T-helper 2 cell treated with Interferon-gamma antibody and Interleukin-4, amounts not matched to agents 5 μg/mL and 100 μg/mL, for 36 hours (primary cell): ENCODE measurements at regions not wholly inside any gene's neighbourhood (a gene's known extent, or its start where the extent isn't known, plus 50 kb on each side); places are given as distances from the start of the nearest gene placed in this dataset.
"Not testable (repeated sequence)": the region's sequence is repeated elsewhere in the genome, so short reads cannot be mapped to it uniquely, and the experiment has no call there.

Source experiments
- DNase-seq: peaks from one replicate; pipeline ENCODE4 v3.0.0; 2021; ENCODE audit warnings: low spot score
- H3K27ac Mint-ChIP-seq: one replicate; pipeline ENCODE4 v1.8.0; 2021; ENCODE audit warnings: mild to moderate bottlenecking, mixed read lengths
- H3K27me3 Mint-ChIP-seq: one replicate; pipeline ENCODE4 v1.8.0; 2021; ENCODE audit warnings: low read depth, mixed read lengths
- H3K36me3 Mint-ChIP-seq: one replicate; pipeline ENCODE4 v1.8.0; 2021; ENCODE audit warnings: low read depth, mixed read lengths
- H3K4me1 Mint-ChIP-seq: one replicate; pipeline ENCODE4 v1.8.0; 2021; ENCODE audit warnings: low read depth, mixed read lengths
- H3K4me3 Mint-ChIP-seq: one replicate; pipeline ENCODE4 v1.8.0; 2022; ENCODE audit warnings: mild to moderate bottlenecking, moderate library complexity, mixed read lengths
- H3K9me3 Mint-ChIP-seq: one replicate; pipeline ENCODE4 v1.8.0; 2021; ENCODE audit warnings: mixed read lengths

GRCh38 chr6:141211845-141212244 lies 920.9 kb upstream of the GJE1 start:
- H3K27me3 Mint-ChIP-seq, result no peaks in the 10 kb centered on the region
- no peaks in the 10 kb centered on the region for H3K36me3 Mint-ChIP-seq
- no peak overlapping the region for H3K27ac Mint-ChIP-seq
- H3K4me1 Mint-ChIP-seq, result no peaks in the 10 kb centered on the region
- no peak for DNase-seq
- H3K4me3 Mint-ChIP-seq, result no peak overlapping the region
- H3K9me3 Mint-ChIP-seq, result no peaks in the 10 kb centered on the region

DNA sequence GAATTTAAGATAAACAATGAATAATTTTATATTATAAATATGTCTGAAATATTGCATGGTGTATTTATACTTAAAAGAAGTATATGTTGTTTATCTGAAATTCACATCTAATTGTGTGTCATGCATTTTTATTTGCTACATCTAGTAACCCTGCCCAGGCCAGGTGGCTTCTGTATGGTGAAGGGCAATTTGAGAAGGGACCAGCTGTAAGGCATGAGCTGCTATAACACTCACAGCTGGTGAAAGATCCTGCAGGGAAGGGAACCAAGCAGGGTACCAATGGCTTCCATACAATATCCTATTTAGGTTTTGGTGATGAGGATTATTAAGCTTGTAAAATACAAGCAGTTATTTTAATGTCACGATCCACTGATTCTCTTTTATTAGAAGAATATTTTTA lies 921.8 kb upstream of the GJE1 start:
- Mint-ChIP-seq H3K27me3 (no peaks in the 10 kb centered on the region), H3K4me1 (no peaks in the 10 kb centered on the region), H3K27ac (no peak overlapping the region), H3K9me3 (no peaks in the 10 kb centered on the region), H3K36me3 (no peaks in the 10 kb centered on the region), H3K4me3 (no peak overlapping the region)
- no peak for DNase-seq

GRCh38 chr6:141209890-141210289 lies 922.8 kb upstream of the GJE1 start:
- Mint-ChIP-seq H3K27me3 (no peaks in the 10 kb centered on the region), H3K4me3 (no peak overlapping the region), H3K36me3 (no peaks in the 10 kb centered on the region), H3K27ac (no peak overlapping the region), H3K4me1 (no peaks in the 10 kb centered on the region), H3K9me3 (no peaks in the 10 kb centered on the region)
- no peak for DNase-seq

GRCh38 chr6:141208101-141208500 lies 924.6 kb upstream of the GJE1 start:
- DNase-seq, result no peak
- Mint-ChIP-seq H3K4me3 (no peak overlapping the region), H3K36me3 (no peaks in the 10 kb centered on the region), H3K4me1 (no peaks in the 10 kb centered on the region), H3K27ac (no peak overlapping the region), H3K27me3 (no peaks in the 10 kb centered on the region), H3K9me3 (no peaks in the 10 kb centered on the region)

DNA sequence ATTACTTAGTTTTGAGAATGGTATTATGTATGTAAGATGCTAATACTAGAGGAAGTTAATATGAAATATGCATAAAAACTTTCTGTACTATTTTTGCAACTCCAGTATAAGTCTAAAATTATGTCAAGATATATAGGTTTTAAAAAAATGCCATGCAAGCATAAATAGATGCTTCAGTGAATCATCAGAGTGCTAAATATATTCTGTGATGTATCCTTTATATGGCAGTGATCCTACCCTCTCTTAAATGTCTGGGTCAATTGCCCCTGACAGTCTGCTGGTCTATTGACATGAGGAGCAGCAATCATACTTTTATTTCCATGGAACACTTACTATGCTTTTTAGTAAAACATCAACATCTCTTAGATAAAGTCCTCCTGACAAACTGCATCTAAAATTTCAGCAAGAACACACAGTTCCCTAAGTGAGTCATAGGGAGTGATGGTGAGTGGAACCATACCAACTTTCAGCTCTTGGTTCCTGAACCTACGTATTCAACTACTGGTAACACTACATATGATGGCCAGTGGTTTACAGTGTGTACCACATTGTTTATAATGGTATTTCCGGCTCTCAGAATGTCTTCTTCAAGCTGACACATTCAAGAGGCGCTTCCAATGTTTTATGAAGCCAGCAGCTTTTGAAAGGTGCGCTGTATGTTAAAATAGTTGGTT lies 928.7 kb upstream of the GJE1 start:
- H3K4me1 Mint-ChIP-seq, result no peaks in the 10 kb centered on the region

GRCh38 chr6:141202626-141203025 lies 930.1 kb upstream of the GJE1 start:
- H3K4me1 Mint-ChIP-seq, result no peaks in the 10 kb centered on the region
- no peak overlapping the region for H3K27ac Mint-ChIP-seq
- H3K9me3 Mint-ChIP-seq, result no peaks in the 10 kb centered on the region
- H3K36me3 Mint-ChIP-seq, result no peaks in the 10 kb centered on the region
- H3K4me3 Mint-ChIP-seq, result no peak overlapping the region
- no peak for DNase-seq
- H3K27me3 Mint-ChIP-seq, result no peaks in the 10 kb centered on the region

More for the DNA sequence above, 928.7 kb upstream of the GJE1 start:
- DNase-seq, result no peak
- H3K36me3 Mint-ChIP-seq, result no peaks in the 10 kb centered on the region
- H3K4me3 Mint-ChIP-seq, result no peak overlapping the region
- no peaks in the 10 kb centered on the region for H3K27me3 Mint-ChIP-seq
- H3K27ac Mint-ChIP-seq, result no peak overlapping the region
- H3K9me3 Mint-ChIP-seq, result no peaks in the 10 kb centered on the region

GRCh38 chr6:141199074-141199473 lies 933.7 kb upstream of the GJE1 start:
- no peaks in the 10 kb centered on the region for H3K9me3 Mint-ChIP-seq
- H3K36me3 Mint-ChIP-seq, result no peaks in the 10 kb centered on the region
- H3K27ac Mint-ChIP-seq, result no peak overlapping the region

DNA sequence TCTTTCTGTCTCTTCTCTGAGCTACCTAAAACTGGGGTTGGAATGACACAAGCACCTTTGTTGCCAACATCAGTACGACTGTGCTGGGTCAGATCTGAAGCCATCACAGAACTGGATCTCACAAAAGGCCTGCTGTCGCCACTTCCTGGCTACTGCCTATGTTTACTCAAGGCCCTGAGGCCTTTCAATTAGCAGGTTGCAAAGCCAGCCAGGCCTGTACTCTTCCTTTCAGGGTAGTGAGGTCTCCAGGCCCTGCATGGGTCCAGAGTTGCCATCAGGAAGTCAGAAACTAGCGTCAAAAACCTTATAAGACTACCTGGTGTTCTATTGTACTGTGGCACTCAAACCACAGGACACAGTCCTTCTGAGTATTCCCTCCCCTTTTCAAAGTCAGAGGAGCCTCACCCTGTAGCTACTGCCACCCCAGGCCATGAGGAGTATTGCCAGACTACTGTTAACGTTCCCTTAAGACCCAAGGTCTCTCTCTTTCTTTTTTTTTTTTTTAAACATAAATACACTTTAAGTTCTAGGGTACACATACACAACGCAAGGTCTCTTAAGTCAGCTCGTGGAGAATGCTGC lies 937.4 kb upstream of the GJE1 start:
- Mint-ChIP-seq H3K27ac (no peak overlapping the region), H3K4me1 (no peaks in the 10 kb centered on the region), H3K9me3 (no peaks in the 10 kb centered on the region), H3K4me3 (no peak overlapping the region), H3K27me3 (no peaks in the 10 kb centered on the region), H3K36me3 (no peaks in the 10 kb centered on the region)
- DNase-seq, result no peak

More at GRCh38 chr6:141199074-141199473, 933.7 kb upstream of the GJE1 start:
- H3K4me1 Mint-ChIP-seq, result no peaks in the 10 kb centered on the region
- DNase-seq, result no peak
- no peak overlapping the region for H3K4me3 Mint-ChIP-seq
- no peaks in the 10 kb centered on the region for H3K27me3 Mint-ChIP-seq

GRCh38 chr6:141183368-141183767 lies 949.4 kb upstream of the GJE1 start:
- H3K9me3 Mint-ChIP-seq, result peaks cover 19% of the 10 kb centered on the region
- no peak for DNase-seq
- no peaks in the 10 kb centered on the region for H3K36me3 Mint-ChIP-seq
- H3K27me3 Mint-ChIP-seq, result no peaks in the 10 kb centered on the region
- H3K4me1 Mint-ChIP-seq, result no peaks in the 10 kb centered on the region
- H3K27ac Mint-ChIP-seq, result no peak overlapping the region
- H3K4me3 Mint-ChIP-seq, result no peak overlapping the region

DNA sequence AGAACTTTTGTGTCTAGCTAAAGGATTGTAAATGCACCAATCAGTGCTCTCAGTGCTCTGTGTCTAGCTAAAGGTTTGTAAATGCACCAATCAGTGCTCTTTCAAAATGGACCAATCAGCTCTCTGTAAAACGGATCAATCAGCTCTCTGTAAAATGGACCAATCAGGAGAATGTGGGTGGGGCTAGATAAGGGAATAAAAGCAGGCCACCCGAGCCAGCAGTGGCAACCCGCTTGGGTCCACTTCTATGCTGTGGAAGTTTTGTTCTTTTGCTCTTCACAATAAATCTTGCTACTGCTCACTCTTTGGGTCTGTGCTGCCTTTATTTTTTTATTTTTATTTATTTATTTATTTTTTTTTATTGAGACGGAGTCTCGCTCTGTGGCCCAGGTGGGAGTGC lies 957.3 kb upstream of the GJE1 start:
- H3K9me3 Mint-ChIP-seq, H3K27ac Mint-ChIP-seq, H3K36me3 Mint-ChIP-seq, DNase-seq, H3K27me3 Mint-ChIP-seq, H3K4me1 Mint-ChIP-seq, H3K4me3 Mint-ChIP-seq: not testable (repeated sequence)

- no peak for DNase-seq
- H3K27ac Mint-ChIP-seq, result no peak overlapping the region
- H3K27me3 Mint-ChIP-seq, result no peaks in the 10 kb centered on the region
- H3K9me3 Mint-ChIP-seq, result no peaks in the 10 kb centered on the region
- no peak overlapping the region for H3K4me3 Mint-ChIP-seq
- no peaks in the 10 kb centered on the region for H3K36me3 Mint-ChIP-seq
- H3K4me1 Mint-ChIP-seq, result no peaks in the 10 kb centered on the region
These were observed 957.8 kb upstream of the GJE1 start for GRCh38 chr6:141174932-141175331.

- Mint-ChIP-seq H3K4me1 (no peaks in the 10 kb centered on the region), H3K9me3 (no peaks in the 10 kb centered on the region), H3K27me3 (no peaks in the 10 kb centered on the region), H3K27ac (no peak overlapping the region), H3K4me3 (no peak overlapping the region), H3K36me3 (no peaks in the 10 kb centered on the region)
- DNase-seq, result no peak
These were observed 959.2 kb upstream of the GJE1 start for GRCh38 chr6:141173529-141173928.

GRCh38 chr6:141169419-141169818 lies 963.3 kb upstream of the GJE1 start:
- H3K4me3 Mint-ChIP-seq, result no peak overlapping the region
- DNase-seq, result no peak
- H3K27me3 Mint-ChIP-seq, result no peaks in the 10 kb centered on the region
- no peaks in the 10 kb centered on the region for H3K36me3 Mint-ChIP-seq
- no peaks in the 10 kb centered on the region for H3K4me1 Mint-ChIP-seq
- no peaks in the 10 kb centered on the region for H3K9me3 Mint-ChIP-seq
- no peak overlapping the region for H3K27ac Mint-ChIP-seq

- no peaks in the 10 kb centered on the region for H3K27me3 Mint-ChIP-seq
- H3K4me1 Mint-ChIP-seq, result no peaks in the 10 kb centered on the region
- H3K4me3 Mint-ChIP-seq, result no peak overlapping the region
- H3K27ac Mint-ChIP-seq, result no peak overlapping the region
- no peaks in the 10 kb centered on the region for H3K36me3 Mint-ChIP-seq
- no peaks in the 10 kb centered on the region for H3K9me3 Mint-ChIP-seq
- no peak for DNase-seq
These were observed 964.8 kb upstream of the GJE1 start for GRCh38 chr6:141167945-141168344.
